Uterus (tissue), 2 donors: ENCODE measurements at regions not wholly inside any gene's neighbourhood (a gene's known extent, or its start where the extent isn't known, plus 50 kb on each side); places are given as distances from the start of the nearest gene placed in this dataset.

Experiments used
- POLR2A ChIP-seq, 2 donors: fragments of 450-650 bp; IDR thresholded peaks; one replicate each; pipeline ENCODE4 v1.6.1; 2016; ENCODE audit warnings: antibody characterized with exemption in 2 of 2, mild to moderate bottlenecking in 1 of 2, moderate library complexity in 1 of 2
- TF ChIP-seq, protein P1 (sequence below), 4 experiments: fragments of 200-600 bp in 2 of 4; fragments of 450-650 bp in 2 of 4; sonication (generic) in 2 of 4; IDR thresholded peaks; one replicate each; pipeline ENCODE4 v1.5.1; 2016 to 2019; ENCODE audit warnings: antibody characterized with exemption in 4 of 4, mild to moderate bottlenecking in 2 of 4, moderate library complexity in 1 of 4

- TF ChIP-seq, protein P1, sequence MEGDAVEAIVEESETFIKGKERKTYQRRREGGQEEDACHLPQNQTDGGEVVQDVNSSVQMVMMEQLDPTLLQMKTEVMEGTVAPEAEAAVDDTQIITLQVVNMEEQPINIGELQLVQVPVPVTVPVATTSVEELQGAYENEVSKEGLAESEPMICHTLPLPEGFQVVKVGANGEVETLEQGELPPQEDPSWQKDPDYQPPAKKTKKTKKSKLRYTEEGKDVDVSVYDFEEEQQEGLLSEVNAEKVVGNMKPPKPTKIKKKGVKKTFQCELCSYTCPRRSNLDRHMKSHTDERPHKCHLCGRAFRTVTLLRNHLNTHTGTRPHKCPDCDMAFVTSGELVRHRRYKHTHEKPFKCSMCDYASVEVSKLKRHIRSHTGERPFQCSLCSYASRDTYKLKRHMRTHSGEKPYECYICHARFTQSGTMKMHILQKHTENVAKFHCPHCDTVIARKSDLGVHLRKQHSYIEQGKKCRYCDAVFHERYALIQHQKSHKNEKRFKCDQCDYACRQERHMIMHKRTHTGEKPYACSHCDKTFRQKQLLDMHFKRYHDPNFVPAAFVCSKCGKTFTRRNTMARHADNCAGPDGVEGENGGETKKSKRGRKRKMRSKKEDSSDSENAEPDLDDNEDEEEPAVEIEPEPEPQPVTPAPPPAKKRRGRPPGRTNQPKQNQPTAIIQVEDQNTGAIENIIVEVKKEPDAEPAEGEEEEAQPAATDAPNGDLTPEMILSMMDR (IDR thresholded peaks at IDR 0.05) = no peak
- no peak for TF ChIP-seq POLR2A (IDR thresholded peaks at IDR 0.05)
Observed at GRCh38 chr2:230648356-230648755, 64.3 kb upstream of the CAB39 start.
